ENCODE measurements at regions not wholly inside any gene's neighbourhood (a gene's known extent, or its start where the extent isn't known, plus 50 kb on each side); places are given as distances from the start of the nearest gene placed in this dataset.

DNA sequence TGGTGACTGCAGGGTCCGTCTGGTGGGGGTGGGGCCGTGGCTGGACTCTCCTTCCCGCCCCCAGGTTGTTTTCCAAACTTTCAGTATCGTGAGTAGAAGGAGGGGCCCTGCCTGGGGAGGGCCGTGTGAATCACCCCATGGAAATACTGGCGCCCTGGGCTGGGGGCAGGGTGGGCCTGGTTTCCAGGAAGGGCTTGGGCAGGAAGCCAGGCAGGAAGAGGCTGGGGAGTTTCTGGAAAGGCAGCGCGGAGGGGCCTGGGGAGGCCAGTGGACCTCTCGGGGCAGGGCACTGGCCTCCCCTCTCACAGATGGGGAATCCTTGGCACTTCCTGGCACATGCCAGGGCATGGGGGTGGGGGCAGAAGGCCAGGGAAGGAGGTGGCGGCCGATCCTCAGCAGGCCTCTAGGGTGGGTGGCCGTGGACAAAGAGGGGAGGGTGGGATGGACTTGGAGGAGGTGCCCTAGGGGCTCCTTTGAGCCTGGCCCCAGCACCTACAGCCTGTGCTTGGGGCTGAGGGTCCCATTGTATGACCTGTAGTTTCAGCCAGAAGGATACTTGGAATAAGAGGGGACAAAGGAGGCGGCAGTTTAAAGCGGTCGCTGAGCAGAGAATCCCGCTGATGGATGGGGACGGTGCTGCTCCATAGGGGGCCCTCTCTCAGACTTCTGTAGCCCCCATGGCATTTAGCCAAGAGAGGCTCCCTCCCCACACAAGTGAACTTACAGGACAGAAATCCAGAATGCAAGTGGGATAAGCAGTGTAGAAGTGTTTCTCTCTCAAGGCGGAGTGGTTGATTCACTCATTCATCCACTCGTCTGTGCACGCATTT lies 56.5 kb upstream of the GATA2 start:
- peak; percentile 93 for ATAC-seq (ENCODE audit: low FRiP score)
- peak; percentile 46 for DNase-seq (ENCODE audit: low spot score)
- TF ChIP-seq, protein P1, sequence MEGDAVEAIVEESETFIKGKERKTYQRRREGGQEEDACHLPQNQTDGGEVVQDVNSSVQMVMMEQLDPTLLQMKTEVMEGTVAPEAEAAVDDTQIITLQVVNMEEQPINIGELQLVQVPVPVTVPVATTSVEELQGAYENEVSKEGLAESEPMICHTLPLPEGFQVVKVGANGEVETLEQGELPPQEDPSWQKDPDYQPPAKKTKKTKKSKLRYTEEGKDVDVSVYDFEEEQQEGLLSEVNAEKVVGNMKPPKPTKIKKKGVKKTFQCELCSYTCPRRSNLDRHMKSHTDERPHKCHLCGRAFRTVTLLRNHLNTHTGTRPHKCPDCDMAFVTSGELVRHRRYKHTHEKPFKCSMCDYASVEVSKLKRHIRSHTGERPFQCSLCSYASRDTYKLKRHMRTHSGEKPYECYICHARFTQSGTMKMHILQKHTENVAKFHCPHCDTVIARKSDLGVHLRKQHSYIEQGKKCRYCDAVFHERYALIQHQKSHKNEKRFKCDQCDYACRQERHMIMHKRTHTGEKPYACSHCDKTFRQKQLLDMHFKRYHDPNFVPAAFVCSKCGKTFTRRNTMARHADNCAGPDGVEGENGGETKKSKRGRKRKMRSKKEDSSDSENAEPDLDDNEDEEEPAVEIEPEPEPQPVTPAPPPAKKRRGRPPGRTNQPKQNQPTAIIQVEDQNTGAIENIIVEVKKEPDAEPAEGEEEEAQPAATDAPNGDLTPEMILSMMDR (IDR thresholded peaks at IDR 0.05), result no peak

DNA sequence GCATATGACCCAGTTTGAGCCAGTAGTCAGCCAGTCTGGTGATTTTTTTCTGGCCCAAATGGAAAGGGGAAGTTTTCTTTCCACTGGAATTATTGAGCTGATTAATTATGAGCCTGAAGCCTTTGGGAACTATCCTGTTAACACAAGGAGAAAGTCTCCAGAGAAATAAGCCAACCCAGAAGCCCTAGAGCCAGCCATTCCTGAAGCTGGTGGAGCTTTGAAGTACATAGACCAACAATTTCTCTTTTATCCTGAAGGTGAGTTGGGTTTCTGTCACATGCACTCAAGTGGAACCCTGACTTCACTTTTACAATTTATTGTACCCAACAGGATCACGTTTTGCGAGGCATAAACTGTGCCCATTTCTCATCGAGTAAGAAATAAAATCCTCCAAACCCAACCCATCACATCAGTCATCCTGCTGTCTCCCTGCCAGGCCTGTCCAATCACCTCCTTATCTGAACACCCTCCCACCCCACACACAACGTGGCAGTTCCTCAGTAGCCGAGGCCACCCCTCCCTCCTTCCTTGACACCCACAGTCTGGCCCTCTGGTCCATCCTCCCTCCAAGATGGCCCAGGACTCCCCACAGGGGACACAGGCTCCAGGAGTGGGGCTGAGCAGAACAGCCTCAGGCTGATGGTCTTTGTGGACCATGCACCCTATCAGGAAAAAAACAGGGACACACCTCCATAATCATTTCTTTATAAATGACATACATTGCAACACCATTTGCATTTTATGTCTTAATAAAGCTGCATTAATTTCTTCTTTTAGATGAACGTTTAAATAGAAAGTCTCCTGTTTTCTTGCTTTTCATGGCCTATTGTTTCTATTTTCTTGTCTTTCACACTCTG lies 55.7 kb upstream of the GATA2 start:
- DNase-seq (ENCODE audit: low spot score), result no peak
- TF ChIP-seq, protein P1 (IDR thresholded peaks at IDR 0.05), result no peak
- ATAC-seq (ENCODE audit: low FRiP score), result no peak

DNA sequence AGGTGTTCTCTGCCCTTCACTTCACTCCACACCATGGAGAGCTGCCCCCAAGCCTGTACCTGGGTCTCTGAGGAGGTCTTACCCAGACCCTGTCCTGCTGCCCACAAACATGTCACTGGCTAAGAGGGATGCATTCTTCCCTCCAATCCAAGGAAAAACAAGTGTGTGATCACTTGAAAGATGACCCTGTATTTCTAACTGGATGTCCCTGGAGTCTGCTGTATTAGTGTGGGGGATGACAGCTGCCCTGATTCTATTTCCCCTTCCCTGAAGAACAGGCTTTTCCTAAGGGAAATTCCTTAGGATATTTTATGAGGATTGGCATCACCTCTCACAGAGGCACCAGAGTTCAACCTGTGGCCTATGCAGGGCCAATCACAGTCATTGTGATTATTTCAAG lies 55.0 kb upstream of the GATA2 start:
- TF ChIP-seq, protein P1 (IDR thresholded peaks at IDR 0.05), result no peak
- ATAC-seq (ENCODE audit: low FRiP score), result no peak
- no peak for DNase-seq (ENCODE audit: low spot score)

DNA sequence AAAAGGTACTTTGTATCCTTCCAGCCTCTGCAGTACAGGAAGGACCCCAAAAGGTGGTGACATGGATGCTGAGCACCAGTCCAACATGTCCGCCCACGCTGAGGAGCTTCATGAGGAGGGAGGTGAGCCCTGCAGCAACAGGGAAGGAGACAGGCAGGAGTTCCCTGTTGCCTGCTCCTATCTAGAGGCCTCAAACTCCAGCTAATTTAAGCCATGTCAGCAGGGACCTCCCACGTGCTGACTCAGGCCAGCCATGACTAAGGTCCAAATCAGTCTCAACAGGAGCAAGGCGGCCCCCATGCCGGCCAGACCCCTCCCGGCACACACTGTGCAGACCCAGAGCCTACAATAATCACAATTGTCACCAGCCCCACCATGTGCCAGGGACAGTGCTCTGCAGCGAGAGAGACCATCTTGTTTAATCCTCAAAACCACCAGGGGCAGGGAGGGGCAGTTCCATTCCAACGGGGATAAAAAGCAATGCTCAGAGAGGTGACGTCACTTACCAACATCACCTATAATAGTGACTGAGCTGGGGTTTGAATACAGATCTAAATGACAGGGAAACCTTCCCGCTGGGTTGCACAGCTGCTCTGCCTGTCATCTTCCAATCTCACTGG lies 54.5 kb upstream of the GATA2 start:
- ATAC-seq (ENCODE audit: low FRiP score) (peak; percentile 32), DNase-seq (ENCODE audit: low spot score) (no peak)
- TF ChIP-seq, protein P1 (IDR thresholded peaks at IDR 0.05), result no peak

DNA sequence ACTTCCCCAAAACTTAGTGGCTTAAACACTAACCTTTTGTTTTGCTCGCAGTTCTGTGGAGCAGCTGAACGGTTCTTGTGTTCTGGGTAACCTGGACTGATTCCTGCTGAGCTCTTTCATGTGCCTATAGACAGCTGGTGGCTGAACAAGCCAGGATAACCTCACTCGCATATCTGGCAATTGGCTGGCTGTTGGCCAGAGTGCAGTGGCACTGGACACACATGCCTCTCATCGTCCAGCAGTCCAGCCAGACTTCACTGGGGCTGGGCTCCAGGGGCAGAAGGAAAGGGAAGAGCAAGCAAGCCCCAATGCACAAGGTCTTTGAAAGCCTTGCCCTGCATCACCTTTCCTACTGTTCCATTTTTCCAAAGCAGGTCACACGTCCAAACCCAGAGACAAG lies 53.6 kb upstream of the GATA2 start:
- no peak for DNase-seq (ENCODE audit: low spot score)
- ATAC-seq (ENCODE audit: low FRiP score), result no peak
- TF ChIP-seq, protein P1 (IDR thresholded peaks at IDR 0.05), result no peak

DNA sequence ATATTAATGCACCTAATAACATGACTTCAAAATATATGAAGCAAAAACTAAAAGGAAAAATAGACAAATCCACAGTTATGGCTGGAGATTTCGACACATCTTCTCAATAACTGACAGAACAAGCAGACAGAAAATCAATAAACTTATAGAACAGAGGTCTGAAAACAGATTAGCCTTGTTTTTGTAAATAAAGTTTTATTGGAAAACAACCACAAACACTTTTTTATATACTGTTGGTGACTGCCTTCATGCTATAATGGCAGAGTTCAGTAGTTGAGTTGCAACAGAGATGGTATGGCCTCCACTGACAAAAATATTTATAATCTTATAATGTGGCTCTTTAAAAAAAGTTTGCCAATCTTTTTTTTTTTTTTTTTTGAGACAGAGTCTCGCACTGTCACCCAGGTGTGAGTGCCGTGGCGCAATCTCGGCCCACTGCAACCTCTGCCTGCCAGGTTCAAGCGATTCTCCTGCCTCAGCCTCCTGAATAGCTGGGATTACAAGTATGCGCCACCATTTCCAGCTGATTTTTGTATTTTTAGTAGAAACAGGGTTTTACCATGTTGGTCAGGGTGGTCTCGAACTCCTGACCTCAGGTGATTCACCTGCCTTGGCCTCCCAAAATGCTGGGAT lies 52.2 kb upstream of the GATA2 start:
- TF ChIP-seq, protein P1 (IDR thresholded peaks at IDR 0.05), result no peak
- ATAC-seq (ENCODE audit: low FRiP score) (no peak), DNase-seq (ENCODE audit: low spot score) (no peak)

Data from omental fat pad (tissue), 3 donors.